IMR-90 (cell line): ENCODE measurements at regions not wholly inside any gene's neighbourhood (a gene's known extent, or its start where the extent isn't known, plus 50 kb on each side); places are given as distances from the start of the nearest gene placed in this dataset.

Source experiments
- BHLHE40 ChIP-seq: fragments of 150-350 bp; IDR thresholded peaks from 2 replicates; pipeline ENCODE4 v1.6.1; 2016; ENCODE audit warnings: mild to moderate bottlenecking, low read depth, low read length
- CHD1 ChIP-seq: IDR thresholded peaks from 2 replicates; pipeline ENCODE4 v1.6.1; 2012; ENCODE audit warnings: low read depth, low read length, improper control_type of control experiment
- MAFK ChIP-seq: IDR thresholded peaks from 2 replicates; pipeline ENCODE4 v1.6.1; 2012; ENCODE audit warnings: low read depth, low read length, improper control_type of control experiment
- MXI1 ChIP-seq: IDR thresholded peaks from 2 replicates; pipeline ENCODE4 v1.6.1; 2012; ENCODE audit warnings: low read depth, mild to moderate bottlenecking, low read length, moderate library complexity, borderline replicate concordance
- POLR2A ChIP-seq: IDR thresholded peaks from 2 replicates; pipeline ENCODE4 v1.6.1; 2012; ENCODE audit warnings: mild to moderate bottlenecking, low read depth, low read length
- SMC3 ChIP-seq: fragments of 150-350 bp; IDR thresholded peaks from 2 replicates; pipeline ENCODE4 v1.6.1; 2016; ENCODE audit warnings: low read depth, mild to moderate bottlenecking, antibody characterized with exemption, low read length, moderate library complexity
- TF ChIP-seq, protein P1 (sequence below): conservative IDR thresholded peaks from 2 replicates; pipeline ENCODE4 v1.5.1; 2012; ENCODE audit warnings: mild to moderate bottlenecking, low read depth, low read length, improper control_type of control experiment

GRCh38 chr13:37385956-37386670, 212.5 kb downstream of the POSTN start:
- TF ChIP-seq, protein P1, sequence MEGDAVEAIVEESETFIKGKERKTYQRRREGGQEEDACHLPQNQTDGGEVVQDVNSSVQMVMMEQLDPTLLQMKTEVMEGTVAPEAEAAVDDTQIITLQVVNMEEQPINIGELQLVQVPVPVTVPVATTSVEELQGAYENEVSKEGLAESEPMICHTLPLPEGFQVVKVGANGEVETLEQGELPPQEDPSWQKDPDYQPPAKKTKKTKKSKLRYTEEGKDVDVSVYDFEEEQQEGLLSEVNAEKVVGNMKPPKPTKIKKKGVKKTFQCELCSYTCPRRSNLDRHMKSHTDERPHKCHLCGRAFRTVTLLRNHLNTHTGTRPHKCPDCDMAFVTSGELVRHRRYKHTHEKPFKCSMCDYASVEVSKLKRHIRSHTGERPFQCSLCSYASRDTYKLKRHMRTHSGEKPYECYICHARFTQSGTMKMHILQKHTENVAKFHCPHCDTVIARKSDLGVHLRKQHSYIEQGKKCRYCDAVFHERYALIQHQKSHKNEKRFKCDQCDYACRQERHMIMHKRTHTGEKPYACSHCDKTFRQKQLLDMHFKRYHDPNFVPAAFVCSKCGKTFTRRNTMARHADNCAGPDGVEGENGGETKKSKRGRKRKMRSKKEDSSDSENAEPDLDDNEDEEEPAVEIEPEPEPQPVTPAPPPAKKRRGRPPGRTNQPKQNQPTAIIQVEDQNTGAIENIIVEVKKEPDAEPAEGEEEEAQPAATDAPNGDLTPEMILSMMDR: no peak
- no peak for TF ChIP-seq POLR2A
- TF ChIP-seq BHLHE40: no peak
- TF ChIP-seq SMC3: no peak
- no peak for TF ChIP-seq MAFK
- TF ChIP-seq CHD1: no peak
- no peak for TF ChIP-seq MXI1
